GM04503 (cell line): ENCODE measurements at regions not wholly inside any gene's neighbourhood (a gene's known extent, or its start where the extent isn't known, plus 50 kb on each side); places are given as distances from the start of the nearest gene placed in this dataset.

ENCODE experiments used
- DNase-seq: peaks from one replicate; pipeline ENCODE4 v3.0.0-alpha.2; 2012; ENCODE audit warnings: low read depth

GRCh38 chr2:180461761-180462160 lies 454.7 kb upstream of the CWC22 start:
- DNase-seq: no peak

- no peak for DNase-seq
Observed at GRCh38 chr2:180456801-180457200, 449.7 kb upstream of the CWC22 start.

- DNase-seq: no peak
Observed at GRCh38 chr2:180450841-180451240, 443.7 kb upstream of the CWC22 start.

- DNase-seq: no peak
Observed at GRCh38 chr2:180449171-180449915, 442.2 kb upstream of the CWC22 start.

GRCh38 chr2:180446492-180446891 lies 439.4 kb upstream of the CWC22 start:
- DNase-seq: no peak

- DNase-seq: no peak
Observed at GRCh38 chr2:180443888-180444287, 436.8 kb upstream of the CWC22 start.

GRCh38 chr2:180442860-180443644 lies 436.0 kb upstream of the CWC22 start:
- no peak for DNase-seq

GRCh38 chr2:180419212-180419611 lies 412.1 kb upstream of the CWC22 start:
- DNase-seq: no peak

GRCh38 chr2:180416627-180417026 lies 409.5 kb upstream of the CWC22 start:
- no peak for DNase-seq

- DNase-seq: no peak
Observed at GRCh38 chr2:180413336-180413735, 406.2 kb upstream of the CWC22 start.

- no peak for DNase-seq
Observed at GRCh38 chr2:180412219-180412618, 405.1 kb upstream of the CWC22 start.

GRCh38 chr2:180411661-180412060 lies 404.6 kb upstream of the CWC22 start:
- no peak for DNase-seq

GRCh38 chr2:180406687-180407086 lies 399.6 kb upstream of the CWC22 start:
- DNase-seq: no peak

GRCh38 chr2:180405520-180405919 lies 398.4 kb upstream of the CWC22 start:
- no peak for DNase-seq

GRCh38 chr2:180394305-180394704 lies 387.2 kb upstream of the CWC22 start:
- no peak for DNase-seq

GRCh38 chr2:180385601-180386201 lies 378.6 kb upstream of the CWC22 start:
- peak; percentile 84 for DNase-seq

GRCh38 chr2:180376066-180376465 lies 369.0 kb upstream of the CWC22 start:
- no peak for DNase-seq

- DNase-seq: no peak
Observed at GRCh38 chr2:180374502-180375281, 367.6 kb upstream of the CWC22 start.

GRCh38 chr2:180370511-180371205 lies 363.6 kb upstream of the CWC22 start:
- no peak for DNase-seq

- DNase-seq: no peak
Observed at GRCh38 chr2:180368881-180369280, 361.8 kb upstream of the CWC22 start.

GRCh38 chr2:180367815-180368214 lies 360.7 kb upstream of the CWC22 start:
- DNase-seq: peak; percentile 37

- peak; percentile 9 for DNase-seq
Observed at GRCh38 chr2:180366481-180366880, 359.4 kb upstream of the CWC22 start.
